Activated naive CD8-positive, alpha-beta T cell treated with anti-CD3 and anti-CD28 coated beads, Interleukin-2, amount 50 U/mL, for 24 hours (primary cell): ENCODE measurements at regions not wholly inside any gene's neighbourhood (a gene's known extent, or its start where the extent isn't known, plus 50 kb on each side); places are given as distances from the start of the nearest gene placed in this dataset.

Source experiments
- ATAC-seq: fragments of 150-1000 bp; cut with Tn5 transposase; one replicate; pipeline ENCODE4 v1.10.0; 2021
- DNase-seq: peaks from one replicate; pipeline ENCODE4 v3.0.0; 2021
- H3K27ac Mint-ChIP-seq: one replicate; pipeline ENCODE4 v1.8.0; 2021; ENCODE audit warnings: mild to moderate bottlenecking, mixed read lengths
- H3K27me3 Mint-ChIP-seq: one replicate; pipeline ENCODE4 v1.8.0; 2021; ENCODE audit warnings: mixed read lengths
- H3K36me3 Mint-ChIP-seq: one replicate; pipeline ENCODE4 v1.8.0; 2021; ENCODE audit warnings: low read depth, mixed read lengths
- H3K4me1 Mint-ChIP-seq: one replicate; pipeline ENCODE4 v1.8.0; 2021; ENCODE audit warnings: mixed read lengths
- H3K4me3 Mint-ChIP-seq: one replicate; pipeline ENCODE4 v1.8.0; 2021; ENCODE audit warnings: mild to moderate bottlenecking, moderate library complexity, mixed read lengths
- H3K9me3 Mint-ChIP-seq: one replicate; pipeline ENCODE4 v1.8.0; 2021; ENCODE audit warnings: mixed read lengths

DNA sequence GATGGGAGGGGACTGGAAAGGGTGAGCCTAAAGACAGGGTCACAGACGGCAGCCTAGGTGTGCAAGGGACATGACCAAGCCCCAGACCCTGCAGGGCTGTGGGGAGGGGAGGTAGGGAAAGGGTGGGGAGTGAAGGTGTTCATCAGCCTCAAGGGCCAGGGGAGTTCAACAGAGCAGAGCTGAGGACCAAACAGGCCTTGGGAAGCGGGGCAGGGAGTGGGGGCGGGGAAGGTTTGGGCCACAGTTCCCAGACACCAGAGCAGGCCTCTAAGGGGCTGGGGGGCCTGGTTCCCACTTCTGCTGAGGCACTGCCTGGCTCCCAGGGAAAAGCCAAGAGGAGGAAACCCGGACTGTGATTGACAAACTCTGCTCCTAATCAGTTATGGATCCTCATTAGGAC is 456.3 kb downstream of the MATN1 start:
- DNase-seq (no peak), ATAC-seq (no peak)
- Mint-ChIP-seq H3K27ac (no peak overlapping the region), H3K36me3 (no peaks in the 10 kb centered on the region), H3K9me3 (no peaks in the 10 kb centered on the region), H3K4me1 (no peaks in the 10 kb centered on the region), H3K27me3 (peaks cover 3% of the 10 kb centered on the region), H3K4me3 (no peak overlapping the region)

DNA sequence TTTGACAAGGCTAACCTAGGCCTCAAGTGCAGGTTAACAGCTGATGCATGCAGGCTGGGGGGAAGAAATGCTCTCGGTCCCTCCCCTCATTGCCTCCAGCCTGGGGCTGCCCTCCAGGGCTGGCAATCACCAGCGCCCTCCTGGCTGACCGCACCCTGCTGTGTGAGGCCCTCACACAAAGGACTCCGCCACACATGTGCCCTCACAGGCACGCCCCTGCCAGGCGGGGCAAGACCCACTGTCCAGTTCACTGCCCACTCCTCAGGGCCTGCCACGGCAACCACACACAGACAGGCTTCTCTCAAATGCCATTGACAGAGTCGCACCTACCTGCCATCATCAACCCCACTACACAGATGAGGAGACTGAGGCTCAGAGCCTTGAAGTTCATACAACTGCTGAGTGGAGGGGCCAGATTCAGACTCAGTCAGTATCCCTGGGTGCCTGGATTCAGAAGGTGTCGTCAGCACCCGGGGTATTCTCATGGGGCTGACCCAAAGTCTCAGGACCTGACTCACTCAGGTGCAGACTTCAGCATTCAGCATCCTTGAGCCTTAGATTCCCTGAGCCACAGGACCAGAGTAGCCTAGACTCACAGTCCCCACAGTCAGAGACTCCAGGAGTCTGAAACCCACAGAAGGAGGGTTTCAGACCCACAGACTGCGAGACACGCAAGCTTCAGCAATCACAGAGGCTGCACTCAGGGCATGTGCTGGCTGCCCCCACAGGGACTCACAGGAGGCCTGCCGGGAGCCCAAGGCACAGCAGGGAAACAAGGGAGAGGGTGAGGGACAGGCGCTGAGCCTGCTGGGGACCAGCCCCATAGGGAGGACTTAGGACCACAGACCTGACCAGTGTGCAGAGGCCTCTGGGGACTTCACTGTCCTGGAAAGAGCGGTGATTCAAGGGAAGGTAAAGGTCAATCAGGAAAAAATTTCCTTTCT is 458.0 kb downstream of the MATN1 start:
- H3K4me1 Mint-ChIP-seq, result no peaks in the 10 kb centered on the region

DNA sequence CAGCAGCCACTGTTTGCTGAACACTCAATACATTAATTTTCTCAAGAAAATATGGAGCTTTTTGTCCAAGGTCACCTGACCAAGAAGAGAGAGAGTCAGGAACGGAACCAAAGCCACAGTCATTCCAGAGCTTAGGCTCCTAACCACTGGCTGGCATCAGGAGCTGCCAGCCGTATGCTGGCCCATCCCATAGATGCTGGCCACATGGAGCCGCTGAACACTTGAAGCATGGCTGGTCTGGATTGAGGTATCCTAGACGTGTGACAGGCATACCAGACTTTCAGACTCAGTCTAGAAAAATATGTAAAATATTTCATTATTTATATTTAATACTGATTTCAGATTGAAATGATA is 458.7 kb downstream of the MATN1 start:
- Mint-ChIP-seq H3K27ac (no peak overlapping the region), H3K4me3 (no peak overlapping the region), H3K27me3 (no peaks in the 10 kb centered on the region), H3K9me3 (peaks cover 7% of the 10 kb centered on the region), H3K4me1 (no peaks in the 10 kb centered on the region), H3K36me3 (no peaks in the 10 kb centered on the region)
- ATAC-seq (no peak), DNase-seq (no peak)

More for the DNA sequence above, 458.0 kb downstream of the MATN1 start:
- Mint-ChIP-seq H3K9me3 (peaks cover 7% of the 10 kb centered on the region), H3K27me3 (peaks cover under 1% of the 10 kb centered on the region), H3K36me3 (no peaks in the 10 kb centered on the region), H3K4me3 (no peak overlapping the region), H3K27ac (no peak overlapping the region)
- ATAC-seq (no peak), DNase-seq (no peak)

DNA sequence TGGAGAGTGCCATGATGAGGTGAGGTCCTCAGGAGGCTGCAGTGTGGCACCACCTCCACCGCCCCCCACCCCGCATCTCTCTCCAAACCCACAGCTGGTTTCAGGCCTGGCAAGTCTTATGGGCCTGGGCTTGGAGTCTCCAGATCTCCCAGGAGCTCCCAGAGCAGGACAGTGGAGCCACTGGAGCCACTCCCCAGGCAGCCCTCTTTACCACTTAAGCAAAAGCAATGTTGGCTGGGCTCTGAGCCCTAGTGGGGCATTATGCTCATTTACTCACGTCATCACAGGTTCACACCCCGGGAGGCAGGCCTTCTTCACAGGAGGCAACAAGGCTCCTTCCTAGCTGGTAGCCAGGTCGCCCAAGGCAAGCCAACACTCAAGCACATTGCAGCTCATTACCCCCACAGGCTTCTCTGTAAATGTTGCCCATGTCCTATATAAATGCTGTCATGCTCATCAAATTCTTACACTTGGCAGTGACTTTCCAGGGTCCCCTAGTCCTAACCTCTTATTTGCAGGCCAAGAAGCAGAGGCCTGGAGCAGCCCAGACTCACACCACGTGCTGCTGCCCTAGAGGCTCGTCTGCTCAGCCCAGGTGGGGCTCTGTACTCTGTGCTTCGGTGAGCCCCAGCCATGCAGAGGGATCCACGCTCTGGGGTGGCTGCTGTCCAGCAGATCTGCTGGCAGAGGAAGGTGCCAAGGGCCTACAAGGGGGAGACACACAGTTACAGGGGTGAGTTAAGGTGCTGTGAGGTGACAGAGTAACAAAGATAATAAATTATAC is 459.3 kb downstream of the MATN1 start:
- no peaks in the 10 kb centered on the region for H3K36me3 Mint-ChIP-seq
- H3K27me3 Mint-ChIP-seq, result no peaks in the 10 kb centered on the region
- H3K9me3 Mint-ChIP-seq, result peaks cover 7% of the 10 kb centered on the region
- no peaks in the 10 kb centered on the region for H3K4me1 Mint-ChIP-seq
- ATAC-seq (no peak), DNase-seq (no peak)
- no peak overlapping the region for H3K4me3 Mint-ChIP-seq
- H3K27ac Mint-ChIP-seq, result no peak overlapping the region

DNA sequence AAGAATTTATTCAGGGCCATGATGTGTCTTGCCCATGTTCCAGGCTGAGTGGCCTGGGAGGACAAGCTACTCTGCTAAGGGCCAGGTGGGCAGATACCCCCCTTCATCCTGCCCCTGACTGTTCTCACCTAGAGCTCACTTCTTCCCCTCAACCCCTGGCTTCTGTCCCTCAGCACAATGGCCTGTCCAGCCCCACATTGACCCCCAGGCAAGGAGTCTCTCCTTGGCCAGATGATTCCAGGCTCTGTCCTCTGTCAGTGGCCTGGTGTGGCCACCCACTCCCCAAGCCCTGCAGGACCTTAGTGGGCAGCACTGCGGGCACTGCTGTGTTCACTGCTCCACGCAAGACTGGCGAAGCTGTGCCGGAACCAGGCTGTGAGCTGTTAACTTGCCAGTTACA is 460.0 kb downstream of the MATN1 start:
- no peaks in the 10 kb centered on the region for H3K36me3 Mint-ChIP-seq
- H3K4me3 Mint-ChIP-seq, result no peak overlapping the region
- H3K9me3 Mint-ChIP-seq, result peaks cover 7% of the 10 kb centered on the region
- no peaks in the 10 kb centered on the region for H3K4me1 Mint-ChIP-seq
- peaks cover 4% of the 10 kb centered on the region for H3K27me3 Mint-ChIP-seq
- ATAC-seq, result no peak
- no peak overlapping the region for H3K27ac Mint-ChIP-seq
- no peak for DNase-seq

DNA sequence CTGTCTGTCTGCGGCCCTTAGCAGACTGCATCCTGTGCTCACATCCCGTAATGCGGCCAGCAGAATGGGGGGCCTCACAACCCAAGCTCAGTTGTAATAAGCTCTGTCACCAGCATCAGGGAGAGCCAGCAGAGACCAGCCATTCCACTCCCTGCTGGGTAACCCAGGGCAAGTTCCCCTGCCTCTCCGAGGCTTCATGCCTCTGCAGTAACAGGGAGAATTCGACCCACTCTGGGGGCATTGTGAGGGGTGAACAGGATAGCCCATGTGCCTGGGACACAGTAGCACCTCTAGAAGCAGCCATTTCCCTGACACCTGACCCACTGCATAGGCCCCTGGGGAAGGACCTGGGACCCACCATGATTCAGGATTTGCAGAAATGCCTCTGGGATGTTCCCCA is 461.2 kb downstream of the MATN1 start:
- H3K4me3 Mint-ChIP-seq, result no peak overlapping the region

DNA sequence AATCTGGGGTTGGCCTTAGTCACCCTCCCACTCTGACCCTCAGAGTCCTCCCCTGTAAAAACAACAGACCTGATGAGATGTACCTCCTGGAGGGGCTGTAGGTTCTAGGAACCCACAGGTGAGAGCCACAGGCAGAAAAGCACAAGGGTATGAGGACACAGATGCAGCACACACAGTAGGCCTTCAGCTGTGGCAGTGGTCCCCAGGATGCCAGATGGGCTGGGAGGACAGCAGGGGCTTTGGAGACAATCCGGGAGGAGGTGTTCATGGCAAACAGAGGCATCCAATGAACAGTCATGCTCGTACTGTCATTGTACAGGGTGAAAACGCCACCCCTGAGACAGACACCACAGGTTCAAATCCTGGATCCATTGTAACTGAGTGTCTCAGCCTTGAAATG is 463.1 kb downstream of the MATN1 start:
- H3K4me3 Mint-ChIP-seq, result no peak overlapping the region
- H3K27me3 Mint-ChIP-seq, result peaks cover 10% of the 10 kb centered on the region
- no peak for ATAC-seq
- H3K4me1 Mint-ChIP-seq, result no peaks in the 10 kb centered on the region
- H3K27ac Mint-ChIP-seq, result no peak overlapping the region
- peaks cover 7% of the 10 kb centered on the region for H3K9me3 Mint-ChIP-seq
- no peaks in the 10 kb centered on the region for H3K36me3 Mint-ChIP-seq
- DNase-seq, result no peak

More for the DNA sequence above, 461.2 kb downstream of the MATN1 start:
- no peak overlapping the region for H3K27ac Mint-ChIP-seq
- peaks cover 6% of the 10 kb centered on the region for H3K27me3 Mint-ChIP-seq
- DNase-seq (no peak), ATAC-seq (no peak)
- H3K9me3 Mint-ChIP-seq, result peaks cover 7% of the 10 kb centered on the region
- no peaks in the 10 kb centered on the region for H3K36me3 Mint-ChIP-seq
- H3K4me1 Mint-ChIP-seq, result no peaks in the 10 kb centered on the region

DNA sequence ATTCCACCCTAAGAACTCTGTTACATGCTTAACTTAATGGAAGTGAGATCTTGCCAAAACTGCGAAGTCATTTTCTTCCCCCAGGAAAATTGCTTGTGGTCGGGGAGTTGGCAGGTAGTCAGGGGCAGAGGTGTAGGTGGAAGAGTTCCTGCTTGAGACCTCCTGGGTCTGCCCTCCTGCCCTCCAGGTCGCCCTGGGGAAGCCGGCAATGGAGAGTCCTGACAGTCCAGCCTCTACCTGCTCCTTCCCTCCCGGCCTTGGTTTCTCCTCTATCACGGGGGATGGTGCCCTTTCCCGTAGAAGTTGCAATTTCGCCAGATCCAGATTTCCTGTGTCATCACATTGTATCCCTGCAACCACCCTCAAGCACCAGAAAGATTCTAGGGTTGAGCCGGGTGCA is 463.8 kb downstream of the MATN1 start:
- no peak for ATAC-seq
- no peaks in the 10 kb centered on the region for H3K4me1 Mint-ChIP-seq

DNA sequence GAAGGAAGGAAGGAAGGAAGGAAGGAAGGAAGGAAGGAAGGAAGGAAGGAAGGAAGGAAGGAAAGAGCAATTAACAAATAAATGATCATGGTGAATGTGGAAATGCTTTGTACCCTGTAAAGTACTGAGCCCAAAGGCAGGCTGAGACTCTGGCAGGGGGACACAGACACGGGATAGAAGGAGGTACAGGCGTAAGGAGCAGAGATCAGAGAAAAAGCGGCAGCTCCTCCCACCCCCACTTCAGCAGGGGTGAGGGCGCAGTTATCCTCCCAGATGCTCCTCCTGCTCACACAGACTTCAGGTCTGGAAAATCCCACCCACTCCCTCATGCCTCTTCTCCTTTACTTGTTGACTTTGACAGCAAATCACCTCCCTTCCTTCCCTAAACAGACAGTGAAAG is 464.5 kb downstream of the MATN1 start:
- Mint-ChIP-seq H3K4me1 (no peaks in the 10 kb centered on the region), H3K9me3 (peaks cover 7% of the 10 kb centered on the region), H3K27ac (no peak overlapping the region), H3K4me3 (no peak overlapping the region), H3K27me3 (peaks cover 12% of the 10 kb centered on the region), H3K36me3 (no peaks in the 10 kb centered on the region)
- DNase-seq (no peak), ATAC-seq (no peak)

More for the DNA sequence above, 463.8 kb downstream of the MATN1 start:
- Mint-ChIP-seq H3K27me3 (peaks cover 12% of the 10 kb centered on the region), H3K27ac (no peak overlapping the region), H3K9me3 (peaks cover 7% of the 10 kb centered on the region), H3K36me3 (no peaks in the 10 kb centered on the region), H3K4me3 (no peak overlapping the region)
- no peak for DNase-seq

DNA sequence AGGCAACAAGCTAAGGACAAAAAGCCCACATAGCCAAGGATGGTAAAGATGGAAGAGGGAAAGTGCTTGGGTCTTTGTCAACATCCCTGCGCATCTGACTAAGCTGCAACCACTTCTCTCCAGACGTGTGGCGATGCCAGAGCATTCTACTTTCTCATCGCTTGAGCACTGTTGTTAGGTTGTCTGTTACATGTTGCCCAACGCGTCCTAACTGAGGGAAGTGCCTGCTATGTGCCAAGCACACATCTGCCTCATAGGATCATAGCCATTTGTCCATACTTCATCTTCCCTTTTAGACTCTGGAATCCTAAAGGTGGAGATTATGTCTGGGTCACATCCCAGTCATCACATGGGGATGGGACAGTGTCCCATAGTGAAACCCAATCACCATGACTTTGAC is 464.9 kb downstream of the MATN1 start:
- Mint-ChIP-seq H3K27ac (no peak overlapping the region), H3K4me3 (no peak overlapping the region), H3K27me3 (peaks cover 12% of the 10 kb centered on the region), H3K9me3 (peaks cover 7% of the 10 kb centered on the region), H3K4me1 (no peaks in the 10 kb centered on the region), H3K36me3 (no peaks in the 10 kb centered on the region)
- no peak for DNase-seq
- no peak for ATAC-seq

DNA sequence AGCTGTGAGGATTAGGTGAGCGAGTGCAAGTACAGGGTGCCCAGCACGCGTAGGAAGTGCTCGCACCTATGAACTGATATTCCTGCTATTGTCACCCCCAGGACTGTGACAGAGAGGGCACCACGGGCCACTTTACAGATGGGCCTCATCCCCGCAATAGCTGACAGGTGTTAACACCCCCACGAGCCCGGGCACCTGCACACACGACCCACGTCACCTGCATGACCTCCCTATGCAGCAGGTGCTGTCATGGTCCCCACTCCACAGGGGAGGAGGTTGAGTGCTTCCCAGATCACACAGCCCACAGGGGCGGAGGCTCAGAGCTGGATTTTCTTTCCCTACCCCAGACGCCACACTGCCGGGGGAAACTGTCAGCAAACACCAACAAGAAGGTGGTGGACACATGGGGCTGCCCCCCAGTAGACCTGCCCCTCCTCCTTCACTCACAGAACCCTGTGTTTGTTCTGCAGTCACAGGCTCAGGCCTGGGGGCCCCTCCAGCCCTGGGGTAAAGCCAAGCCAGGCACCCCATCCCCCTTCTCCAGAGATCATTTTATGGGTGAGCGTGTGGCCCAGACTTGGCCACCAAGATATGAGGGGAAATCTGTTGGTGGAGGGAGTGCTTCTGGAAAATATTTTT is 465.5 kb downstream of the MATN1 start:
- ATAC-seq, result no peak
- no peak for DNase-seq
- Mint-ChIP-seq H3K4me1 (no peaks in the 10 kb centered on the region), H3K27me3 (peaks cover 12% of the 10 kb centered on the region), H3K36me3 (no peaks in the 10 kb centered on the region), H3K4me3 (no peak overlapping the region), H3K9me3 (peaks cover 7% of the 10 kb centered on the region), H3K27ac (no peak overlapping the region)

DNA sequence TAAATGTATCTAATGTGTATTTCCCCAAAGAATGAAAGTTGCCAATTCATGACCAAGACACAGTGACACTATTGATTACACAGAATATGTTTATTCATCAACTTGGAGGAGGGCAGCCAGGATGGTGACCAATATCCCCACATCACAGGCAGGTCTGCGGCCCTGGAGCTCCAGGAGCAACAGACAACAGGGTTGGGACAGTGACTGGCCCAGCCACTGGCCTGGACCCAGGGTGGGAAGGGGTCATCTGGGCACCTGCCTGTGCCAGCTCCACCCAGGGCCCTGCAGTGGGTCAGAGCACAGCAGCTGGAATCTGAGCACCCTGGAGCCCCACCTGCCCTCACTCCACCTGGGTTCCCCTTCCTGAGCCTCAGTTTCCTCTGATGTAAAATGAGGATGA is 466.1 kb downstream of the MATN1 start:
- no peak for DNase-seq
- Mint-ChIP-seq H3K36me3 (no peaks in the 10 kb centered on the region), H3K4me1 (no peaks in the 10 kb centered on the region), H3K27ac (no peak overlapping the region), H3K4me3 (no peak overlapping the region), H3K9me3 (peaks cover 7% of the 10 kb centered on the region), H3K27me3 (peaks cover 12% of the 10 kb centered on the region)
- no peak for ATAC-seq

DNA sequence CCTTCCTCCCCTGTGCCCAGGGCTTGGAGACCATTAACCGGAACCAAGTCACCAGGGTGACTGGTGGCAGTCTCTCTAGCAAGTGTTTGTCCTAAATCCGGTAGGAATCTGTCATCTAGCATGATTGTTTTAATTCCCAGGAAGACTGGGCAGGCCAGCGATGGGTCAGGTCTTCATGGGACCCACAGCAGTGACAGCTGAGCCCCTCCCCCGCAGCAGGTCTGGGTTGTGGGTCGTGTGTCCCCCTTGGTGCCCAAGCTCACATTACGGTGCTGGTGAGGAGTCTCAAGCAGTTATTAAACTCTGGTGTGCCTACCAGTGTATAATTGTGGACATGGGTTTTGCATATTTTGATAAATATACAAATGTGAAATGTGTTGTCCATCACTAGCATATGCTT is 466.5 kb downstream of the MATN1 start:
- H3K27ac Mint-ChIP-seq, result no peak overlapping the region

DNA sequence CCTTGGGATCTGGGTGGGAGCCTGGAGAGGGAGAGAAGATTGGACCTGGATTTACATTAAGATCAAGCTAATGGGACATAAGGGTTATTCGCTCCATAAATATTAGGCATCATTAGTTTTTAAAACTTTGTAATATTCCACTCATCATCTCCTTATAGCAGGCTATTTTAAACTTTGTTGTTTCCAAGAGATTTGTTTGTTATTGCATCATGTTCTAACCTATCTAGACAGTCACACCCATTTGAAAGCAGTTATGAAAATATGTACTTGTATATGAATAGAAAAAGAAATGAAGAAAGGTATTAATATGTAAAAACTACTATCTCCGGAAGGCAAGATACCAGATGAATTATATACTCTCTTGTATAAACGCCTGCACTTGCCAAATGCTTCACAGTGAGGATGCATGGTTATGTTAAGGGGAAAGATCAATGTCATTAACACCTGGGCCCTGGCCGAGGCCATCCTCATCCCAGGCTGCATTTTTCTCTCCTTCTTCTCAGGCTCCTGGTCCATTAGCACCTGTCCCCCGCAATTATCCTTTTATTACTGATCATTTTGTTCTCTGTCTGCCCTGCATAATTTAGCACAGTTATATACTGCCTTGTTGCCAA is 468.2 kb downstream of the MATN1 start:
- Mint-ChIP-seq H3K9me3 (no peaks in the 10 kb centered on the region), H3K27me3 (peaks cover 15% of the 10 kb centered on the region), H3K27ac (no peak overlapping the region), H3K36me3 (no peaks in the 10 kb centered on the region), H3K4me3 (no peak overlapping the region), H3K4me1 (no peaks in the 10 kb centered on the region)
- ATAC-seq (no peak), DNase-seq (no peak)

More for the DNA sequence above, 466.5 kb downstream of the MATN1 start:
- Mint-ChIP-seq H3K9me3 (peaks cover 7% of the 10 kb centered on the region), H3K4me3 (no peak overlapping the region), H3K36me3 (no peaks in the 10 kb centered on the region), H3K4me1 (no peaks in the 10 kb centered on the region), H3K27me3 (peaks cover 15% of the 10 kb centered on the region)
- ATAC-seq (no peak), DNase-seq (no peak)
